Heart left ventricle (tissue), 16 donors: ENCODE measurements at regions not wholly inside any gene's neighbourhood (a gene's known extent, or its start where the extent isn't known, plus 50 kb on each side); places are given as distances from the start of the nearest gene placed in this dataset.

Source experiments
- ATAC-seq, 4 donors: fragments of 200-7000 bp; cut with Tn5 transposase; one replicate each; pipeline ENCODE4 v1.9.1; 2020 to 2022; ENCODE audit warnings: moderate library complexity in 4 of 4, mild to moderate bottlenecking in 3 of 4, moderate number of reproducible peaks in 1 of 4
- DNase-seq, 5 donors: peaks; one replicate each; pipeline ENCODE4 v3.0.0-alpha.2; 2020
- H3K27ac ChIP-seq, 12 donors: fragments of 200-600 bp; sonication (generic) in 4 of 12; one replicate each; pipeline versions ENCODE4 v1.5.0 to v1.8.0; 2016 to 2022; ENCODE audit warnings: mild to moderate bottlenecking in 2 of 12
- H3K27me3 ChIP-seq, 9 donors: fragments of 200-600 bp; sonication (generic) in 2 of 9; one replicate each; pipeline versions ENCODE4 v1.5.1 to v1.8.0; 2016 to 2022; ENCODE audit warnings: mild to moderate bottlenecking in 3 of 9
- H3K36me3 ChIP-seq, 9 donors: fragments of 200-600 bp; sonication (generic) in 2 of 9; one replicate each; pipeline versions ENCODE4 v1.5.0 to v1.8.0; 2018 to 2022; ENCODE audit warnings: mild to moderate bottlenecking in 2 of 9
- H3K4me1 ChIP-seq, 12 donors: fragments of 200-600 bp; sonication (generic) in 4 of 12; one replicate each; pipeline versions ENCODE4 v1.5.0 to v1.8.0; 2016 to 2022; ENCODE audit warnings: mild to moderate bottlenecking in 3 of 12
- H3K4me3 ChIP-seq, 12 donors: fragments of 200-600 bp; sonication (generic) in 4 of 12; one replicate each; pipeline versions ENCODE4 v1.5.0 to v1.8.0; 2017 to 2022; ENCODE audit warnings: mild to moderate bottlenecking in 9 of 12, moderate library complexity in 4 of 12
- H3K9me3 ChIP-seq, 12 donors: fragments of 200-600 bp; sonication (generic) in 4 of 12; one replicate each; pipeline versions ENCODE4 v1.5.0 to v1.8.0; 2016 to 2022; ENCODE audit warnings: mild to moderate bottlenecking in 1 of 12
- CTCF ChIP-seq, 12 donors: fragments of 200-600 bp; sonication (generic) in 4 of 12; IDR thresholded peaks; one replicate each; pipeline versions ENCODE4 v1.5.0 to v1.8.0; 2018 to 2022; ENCODE audit warnings: antibody characterized with exemption in 12 of 12, mild to moderate bottlenecking in 5 of 12
- POLR2A ChIP-seq, 2 donors: fragments of 450-650 bp; IDR thresholded peaks; one replicate each; pipeline ENCODE4 v1.6.1; 2017; ENCODE audit warnings: antibody characterized with exemption in 2 of 2, mild to moderate bottlenecking in 2 of 2, moderate library complexity in 2 of 2
- WGBS, 4 donors: extraction: QIAGEN DNeasy Blood & Tissue Kit in 2 of 4; methylation state at CpG; one replicate each; pipeline versions ENCODE4 v1.1.5 to v1.1.7; 2013 to 2018; 5-methylcytosine and 5-hydroxymethylcytosine counted together
- intact Hi-C, 10 donors: fragments of 100-400 bp; cut with DNase I; formaldehyde crosslinking; loops; one replicate each; pipeline versions ENCODE4 v1.11.1 to v1.14.2; 2022
- donor health status: ischemic (EF 13 %, LVEDD 7.1; RV severe dilation, severe dysfunction).
- donor health status: healthy with polysubstance abuse.
- donor health status: DM: no; HTN: yes; CAD: no.
- donor health status: DM: no; HTN: no; CAD: no.
- donor health status: ischemic (EF 25% LVEDD 6.9; RV normal size, moderate dysfunction).
- donor health status: ischemic (EF 25% LVEDD 5.7; RV mildly dilated, moderate dysfunction).
- donor health status: healthy.
- donor health status: DM: yes; HTN: yes; CAD: no.
- donor health status: ischemic (EF 35%, LVEDD 5.7; RV mildly dilated, moderate dysfunction).
- donor health status: nonischemic (EF 11% LVEDD 7.7; RV severe dilation, severe dysfunction).
- donor health status: DM: yes; HTN: yes; CAD: no.
- donor health status: PGD.
- donor health status: ischemic (EF 29% LVEDD 5.4; RV normal size, mild dysfunction).
- donor health status: nonischemic (EF 23%, LVEDD 6.1; RV moderate dilation, normal function).

- 74 to 80% (median 77%) methylated on average over 7 of the region's 7 CpGs for WGBS, 4 donors
- H3K27me3 ChIP-seq, result no peaks in the 10 kb centered on the region
- no peak for TF ChIP-seq CTCF (IDR thresholded peaks at IDR 0.05)
- no peak for TF ChIP-seq POLR2A (IDR thresholded peaks at IDR 0.05)
- no peaks in the 10 kb centered on the region for H3K4me1 ChIP-seq
- H3K36me3 ChIP-seq, result no peaks in the 10 kb centered on the region
- H3K27ac ChIP-seq, result no peak overlapping the region
- no peak for DNase-seq
- ATAC-seq, result no peak
- no peak overlapping the region for H3K4me3 ChIP-seq
- intact Hi-C loops, result no loop called here
- H3K9me3 ChIP-seq, result no peaks in the 10 kb centered on the region
These were observed 163.0 kb downstream of the PCDH7 start for GRCh38 chr4:30882995-30883675.

GRCh38 chr4:30901461-30902451, 181.6 kb downstream of the PCDH7 start:
- Histone ChIP-seq H3K36me3 (no peaks in the 10 kb centered on the region), H3K27ac (no peak overlapping the region), H3K4me3 (no peak overlapping the region), H3K4me1 (no peaks in the 10 kb centered on the region), H3K27me3 (no peaks in the 10 kb centered on the region), H3K9me3 (no peaks in the 10 kb centered on the region)
- no peak for DNase-seq
- 70 to 78% (median 73%) methylated on average over 10 of the region's 10 CpGs for WGBS, 4 donors
- no peak for ATAC-seq
- intact Hi-C loops, result no loop called here
- TF ChIP-seq CTCF (IDR thresholded peaks at IDR 0.05), result no peak
- TF ChIP-seq POLR2A (IDR thresholded peaks at IDR 0.05), result no peak

GRCh38 chr4:30903502-30904214, 183.5 kb downstream of the PCDH7 start:
- Histone ChIP-seq H3K9me3 (no peaks in the 10 kb centered on the region), H3K4me3 (no peak overlapping the region), H3K27ac (no peak overlapping the region), H3K27me3 (no peaks in the 10 kb centered on the region), H3K4me1 (no peaks in the 10 kb centered on the region), H3K36me3 (no peaks in the 10 kb centered on the region)
- TF ChIP-seq POLR2A (IDR thresholded peaks at IDR 0.05) (no peak), CTCF (IDR thresholded peaks at IDR 0.05) (no peak)
- DNase-seq (no peak), ATAC-seq (no peak)
- intact Hi-C loops, result no loop called here

GRCh38 chr4:30904215-30904555, 184.0 kb downstream of the PCDH7 start:
- no peak for TF ChIP-seq CTCF (IDR thresholded peaks at IDR 0.05)
- no peak for TF ChIP-seq POLR2A (IDR thresholded peaks at IDR 0.05)
- Histone ChIP-seq H3K27me3 (no peaks in the 10 kb centered on the region), H3K4me1 (no peaks in the 10 kb centered on the region), H3K4me3 (no peak overlapping the region), H3K27ac (no peak overlapping the region), H3K9me3 (no peaks in the 10 kb centered on the region), H3K36me3 (no peaks in the 10 kb centered on the region)
- intact Hi-C loops, result no loop called here
- DNase-seq (no peak), ATAC-seq (no peak)
- 66 to 75% (median 73%) methylated on average over 2 of the region's 2 CpGs for WGBS, 4 donors
